ENCODE measurements at regions not wholly inside any gene's neighbourhood (a gene's known extent, or its start where the extent isn't known, plus 50 kb on each side); places are given as distances from the start of the nearest gene placed in this dataset.

DNA sequence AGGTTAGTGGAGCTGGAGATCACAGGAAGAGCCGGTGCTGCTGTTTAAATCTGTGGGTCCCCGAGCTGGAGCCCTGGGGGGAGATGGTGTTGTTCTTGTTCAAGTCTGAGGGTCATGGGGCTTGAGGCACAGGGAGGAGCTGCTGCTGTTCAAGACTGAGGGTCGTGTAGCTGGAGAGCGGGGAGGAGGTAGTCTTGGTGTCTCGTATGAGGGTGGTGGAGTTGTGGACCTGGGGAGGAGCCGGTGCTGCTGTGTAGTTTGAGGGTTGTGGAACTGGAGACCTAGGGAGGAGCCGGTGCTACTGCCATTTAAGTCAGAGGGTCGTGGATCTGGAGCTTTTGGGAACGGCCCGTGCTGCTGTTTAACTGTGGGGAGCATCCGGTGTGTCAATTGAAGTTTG lies 112.2 kb upstream of the SULF2 start:
- TF ChIP-seq, protein P1, sequence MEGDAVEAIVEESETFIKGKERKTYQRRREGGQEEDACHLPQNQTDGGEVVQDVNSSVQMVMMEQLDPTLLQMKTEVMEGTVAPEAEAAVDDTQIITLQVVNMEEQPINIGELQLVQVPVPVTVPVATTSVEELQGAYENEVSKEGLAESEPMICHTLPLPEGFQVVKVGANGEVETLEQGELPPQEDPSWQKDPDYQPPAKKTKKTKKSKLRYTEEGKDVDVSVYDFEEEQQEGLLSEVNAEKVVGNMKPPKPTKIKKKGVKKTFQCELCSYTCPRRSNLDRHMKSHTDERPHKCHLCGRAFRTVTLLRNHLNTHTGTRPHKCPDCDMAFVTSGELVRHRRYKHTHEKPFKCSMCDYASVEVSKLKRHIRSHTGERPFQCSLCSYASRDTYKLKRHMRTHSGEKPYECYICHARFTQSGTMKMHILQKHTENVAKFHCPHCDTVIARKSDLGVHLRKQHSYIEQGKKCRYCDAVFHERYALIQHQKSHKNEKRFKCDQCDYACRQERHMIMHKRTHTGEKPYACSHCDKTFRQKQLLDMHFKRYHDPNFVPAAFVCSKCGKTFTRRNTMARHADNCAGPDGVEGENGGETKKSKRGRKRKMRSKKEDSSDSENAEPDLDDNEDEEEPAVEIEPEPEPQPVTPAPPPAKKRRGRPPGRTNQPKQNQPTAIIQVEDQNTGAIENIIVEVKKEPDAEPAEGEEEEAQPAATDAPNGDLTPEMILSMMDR (IDR thresholded peaks at IDR 0.05): no peak
- TF ChIP-seq POLR2A (IDR thresholded peaks at IDR 0.05; ENCODE audit: low read depth) (no peak), EP300 (IDR thresholded peaks at IDR 0.05) (no peak)
